ENCODE measurements at regions not wholly inside any gene's neighbourhood (a gene's known extent, or its start where the extent isn't known, plus 50 kb on each side); places are given as distances from the start of the nearest gene placed in this dataset.
"Not testable (repeated sequence)": the region's sequence is repeated elsewhere in the genome, so short reads cannot be mapped to it uniquely, and the experiment has no call there.

- peaks cover 7% of the 10 kb centered on the region; the same call in 1 of the 2 replicates for H3K9me3 ChIP-seq (ENCODE audit: control insufficient read depth, insufficient read depth, low read length)
- TF ChIP-seq CTCF (IDR thresholded peaks at IDR 0.05; ENCODE audit: low read depth, low read length) = no peak
- POLR2A ChIA-PET = no interaction called here
- no peak for DNase-seq (ENCODE audit: low read depth, low spot score)
- CTCF ChIA-PET = no interaction called here
- peaks cover 5% of the 10 kb centered on the region for H3K27me3 ChIP-seq (ENCODE audit: control insufficient read depth, insufficient read depth, low read length)
- H3K27ac ChIP-seq (ENCODE audit: low read depth, low read length) = no peak overlapping the region
- H3K4me3 ChIP-seq (ENCODE audit: low read depth, low read length) = no peak overlapping the region
Observed at GRCh38 chr16:21524068-21524751, 75.2 kb upstream of the METTL9 start.

- CTCF ChIA-PET; POLR2A ChIA-PET; H3K27ac ChIP-seq (ENCODE audit: low read depth, low read length); DNase-seq (ENCODE audit: low read depth, low spot score); H3K27me3 ChIP-seq (ENCODE audit: control insufficient read depth, insufficient read depth, low read length); H3K4me3 ChIP-seq (ENCODE audit: low read depth, low read length); H3K9me3 ChIP-seq (ENCODE audit: control insufficient read depth, insufficient read depth, low read length): not testable (repeated sequence)
Observed at GRCh38 chr16:21524752-21525028, 74.7 kb upstream of the METTL9 start.

- H3K27ac ChIP-seq (ENCODE audit: low read depth, low read length); H3K4me3 ChIP-seq (ENCODE audit: low read depth, low read length); H3K27me3 ChIP-seq (ENCODE audit: control insufficient read depth, insufficient read depth, low read length); H3K9me3 ChIP-seq (ENCODE audit: control insufficient read depth, insufficient read depth, low read length); POLR2A ChIA-PET; DNase-seq (ENCODE audit: low read depth, low spot score): not testable (repeated sequence)
- CTCF ChIA-PET = interaction anchor here (0.7 to 1.1 kb wide), 2 partner anchors 29 to 132 kb away, joined by 3 to 9 read pairs; no protein-coding TSS in a partner anchor
Observed at GRCh38 chr16:21525029-21525895, 74.1 kb upstream of the METTL9 start.

GRCh38 chr16:21525956-21526922 lies 73.1 kb upstream of the METTL9 start:
- H3K9me3 ChIP-seq (ENCODE audit: control insufficient read depth, insufficient read depth, low read length); DNase-seq (ENCODE audit: low read depth, low spot score); H3K27ac ChIP-seq (ENCODE audit: low read depth, low read length); H3K27me3 ChIP-seq (ENCODE audit: control insufficient read depth, insufficient read depth, low read length); H3K4me3 ChIP-seq (ENCODE audit: low read depth, low read length); POLR2A ChIA-PET: not testable (repeated sequence)
- CTCF ChIA-PET = interaction anchor here (0.7 to 1.1 kb wide), 2 partner anchors 28 to 131 kb away, joined by 3 to 9 read pairs; no protein-coding TSS in a partner anchor

GRCh38 chr16:21526923-21527807 lies 72.2 kb upstream of the METTL9 start:
- H3K9me3 ChIP-seq (ENCODE audit: control insufficient read depth, insufficient read depth, low read length) = peaks cover 7% of the 10 kb centered on the region; the same call in 1 of the 2 replicates
- ChIA-PET POLR2A (no interaction called here), CTCF (interaction anchor here (1.1 kb wide), 1 partner anchor 27 kb away, joined by 9 read pairs; no protein-coding TSS in a partner anchor)
- H3K27me3 ChIP-seq (ENCODE audit: control insufficient read depth, insufficient read depth, low read length) = peaks cover 5% of the 10 kb centered on the region
- H3K27ac ChIP-seq (ENCODE audit: low read depth, low read length) = no peak overlapping the region
- DNase-seq (ENCODE audit: low read depth, low spot score) = no peak
- TF ChIP-seq CTCF (IDR thresholded peaks at IDR 0.05; ENCODE audit: low read depth, low read length) = no peak
- no peak overlapping the region for H3K4me3 ChIP-seq (ENCODE audit: low read depth, low read length)

GRCh38 chr16:21529060-21529658 lies 70.2 kb upstream of the METTL9 start:
- DNase-seq (ENCODE audit: low read depth, low spot score); CTCF ChIA-PET; H3K27ac ChIP-seq (ENCODE audit: low read depth, low read length); H3K4me3 ChIP-seq (ENCODE audit: low read depth, low read length); H3K27me3 ChIP-seq (ENCODE audit: control insufficient read depth, insufficient read depth, low read length); H3K9me3 ChIP-seq (ENCODE audit: control insufficient read depth, insufficient read depth, low read length); POLR2A ChIA-PET: not testable (repeated sequence)

- CTCF ChIA-PET; H3K9me3 ChIP-seq (ENCODE audit: control insufficient read depth, insufficient read depth, low read length); H3K27ac ChIP-seq (ENCODE audit: low read depth, low read length); DNase-seq (ENCODE audit: low read depth, low spot score); H3K27me3 ChIP-seq (ENCODE audit: control insufficient read depth, insufficient read depth, low read length); H3K4me3 ChIP-seq (ENCODE audit: low read depth, low read length); POLR2A ChIA-PET: not testable (repeated sequence)
Observed at GRCh38 chr16:21530729-21531383, 68.5 kb upstream of the METTL9 start.

- POLR2A ChIA-PET = not testable (repeated sequence)
Observed at GRCh38 chr16:21532996-21533395, 66.4 kb upstream of the METTL9 start.

More at GRCh38 chr16:21532996-21533395, 66.4 kb upstream of the METTL9 start:
- H3K27me3 ChIP-seq (ENCODE audit: control insufficient read depth, insufficient read depth, low read length); DNase-seq (ENCODE audit: low read depth, low spot score); H3K27ac ChIP-seq (ENCODE audit: low read depth, low read length); H3K9me3 ChIP-seq (ENCODE audit: control insufficient read depth, insufficient read depth, low read length); CTCF ChIA-PET; H3K4me3 ChIP-seq (ENCODE audit: low read depth, low read length): not testable (repeated sequence)

Data from AG04450 (cell line).